Osteocyte (in vitro differentiated cells): ENCODE measurements at regions not wholly inside any gene's neighbourhood (a gene's known extent, or its start where the extent isn't known, plus 50 kb on each side); places are given as distances from the start of the nearest gene placed in this dataset.

Source experiments
- DNase-seq: peaks from one replicate; pipeline ENCODE4 v3.0.0; 2021; ENCODE audit warnings: mixed read lengths; ENCODE audit not compliant: unreplicated experiment; ENCODE audit errors: extremely low spot score
- H3K27ac Mint-ChIP-seq: one replicate; pipeline ENCODE4 v1.8.0; 2021; ENCODE audit warnings: mild to moderate bottlenecking, mixed read lengths; ENCODE audit not compliant: unreplicated experiment
- H3K27me3 Mint-ChIP-seq: one replicate; pipeline ENCODE4 v1.8.0; 2021; ENCODE audit warnings: mixed read lengths; ENCODE audit not compliant: unreplicated experiment
- H3K36me3 Mint-ChIP-seq: one replicate; pipeline ENCODE4 v1.8.0; 2021; ENCODE audit warnings: mixed read lengths; ENCODE audit not compliant: unreplicated experiment
- H3K4me1 Mint-ChIP-seq: one replicate; pipeline ENCODE4 v1.8.0; 2021; ENCODE audit warnings: mixed read lengths; ENCODE audit not compliant: unreplicated experiment
- H3K4me3 Mint-ChIP-seq: one replicate; pipeline ENCODE4 v1.8.0; 2021; ENCODE audit warnings: mild to moderate bottlenecking, moderate library complexity, mixed read lengths; ENCODE audit not compliant: unreplicated experiment
- H3K9me3 Mint-ChIP-seq: one replicate; pipeline ENCODE4 v1.8.0; 2021; ENCODE audit warnings: mixed read lengths; ENCODE audit not compliant: unreplicated experiment
- TF ChIP-seq, protein P1 (sequence below): fragments of 200-600 bp; sonication (generic); IDR thresholded peaks from 2 replicates; pipeline ENCODE4 v1.5.0; 2021; ENCODE audit warnings: antibody characterized with exemption, mild to moderate bottlenecking, moderate library complexity

DNA sequence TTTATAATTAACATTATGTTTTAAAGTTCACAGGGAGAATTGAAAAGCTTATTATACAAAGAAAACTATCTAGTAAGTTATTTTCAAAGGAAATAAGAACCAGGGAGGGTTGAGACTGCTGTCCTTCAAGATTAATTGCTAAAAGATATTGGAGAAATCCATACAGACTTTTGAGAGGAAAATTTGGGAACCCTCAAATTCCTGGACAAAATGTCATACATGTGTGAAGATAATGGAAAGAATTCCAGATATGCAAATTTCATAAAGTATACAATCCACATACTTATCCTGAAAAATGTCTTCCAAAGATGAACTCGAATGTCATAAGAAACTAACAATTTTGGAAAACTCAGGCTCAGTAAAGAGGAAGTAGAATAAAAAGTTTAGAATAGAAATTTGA, 213.8 kb downstream of the HS3ST3A1 start:
- Mint-ChIP-seq H3K27me3 (no peaks in the 10 kb centered on the region), H3K27ac (no peak overlapping the region), H3K4me3 (no peak overlapping the region), H3K9me3 (no peaks in the 10 kb centered on the region), H3K4me1 (peaks cover 5% of the 10 kb centered on the region), H3K36me3 (no peaks in the 10 kb centered on the region)
- no peak for DNase-seq
- TF ChIP-seq, protein P1, sequence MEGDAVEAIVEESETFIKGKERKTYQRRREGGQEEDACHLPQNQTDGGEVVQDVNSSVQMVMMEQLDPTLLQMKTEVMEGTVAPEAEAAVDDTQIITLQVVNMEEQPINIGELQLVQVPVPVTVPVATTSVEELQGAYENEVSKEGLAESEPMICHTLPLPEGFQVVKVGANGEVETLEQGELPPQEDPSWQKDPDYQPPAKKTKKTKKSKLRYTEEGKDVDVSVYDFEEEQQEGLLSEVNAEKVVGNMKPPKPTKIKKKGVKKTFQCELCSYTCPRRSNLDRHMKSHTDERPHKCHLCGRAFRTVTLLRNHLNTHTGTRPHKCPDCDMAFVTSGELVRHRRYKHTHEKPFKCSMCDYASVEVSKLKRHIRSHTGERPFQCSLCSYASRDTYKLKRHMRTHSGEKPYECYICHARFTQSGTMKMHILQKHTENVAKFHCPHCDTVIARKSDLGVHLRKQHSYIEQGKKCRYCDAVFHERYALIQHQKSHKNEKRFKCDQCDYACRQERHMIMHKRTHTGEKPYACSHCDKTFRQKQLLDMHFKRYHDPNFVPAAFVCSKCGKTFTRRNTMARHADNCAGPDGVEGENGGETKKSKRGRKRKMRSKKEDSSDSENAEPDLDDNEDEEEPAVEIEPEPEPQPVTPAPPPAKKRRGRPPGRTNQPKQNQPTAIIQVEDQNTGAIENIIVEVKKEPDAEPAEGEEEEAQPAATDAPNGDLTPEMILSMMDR: no peak

DNA sequence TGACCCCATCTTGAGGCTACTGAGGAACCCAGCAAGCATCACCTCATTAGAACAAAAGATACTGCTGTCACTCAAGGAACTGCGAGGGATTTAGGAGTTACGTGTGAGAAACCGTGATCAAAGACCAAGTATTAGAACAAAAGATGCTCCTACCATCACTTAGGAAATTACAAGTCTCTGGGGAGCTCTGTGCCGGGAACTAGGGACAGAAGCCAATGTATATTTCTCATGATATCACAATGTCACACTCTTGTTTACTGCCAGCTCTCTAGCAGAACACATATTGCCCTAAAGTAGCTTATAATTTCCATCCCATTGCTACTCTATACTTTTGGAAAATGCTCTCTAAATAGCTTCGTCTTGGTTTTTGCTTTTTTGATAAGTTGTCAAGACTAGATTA, 214.5 kb downstream of the HS3ST3A1 start:
- no peaks in the 10 kb centered on the region for H3K9me3 Mint-ChIP-seq
- H3K4me1 Mint-ChIP-seq: peaks cover 5% of the 10 kb centered on the region
- TF ChIP-seq, protein P1: no peak
- H3K4me3 Mint-ChIP-seq: no peak overlapping the region
- no peak overlapping the region for H3K27ac Mint-ChIP-seq
- H3K36me3 Mint-ChIP-seq: no peaks in the 10 kb centered on the region
- no peak for DNase-seq
- no peaks in the 10 kb centered on the region for H3K27me3 Mint-ChIP-seq

DNA sequence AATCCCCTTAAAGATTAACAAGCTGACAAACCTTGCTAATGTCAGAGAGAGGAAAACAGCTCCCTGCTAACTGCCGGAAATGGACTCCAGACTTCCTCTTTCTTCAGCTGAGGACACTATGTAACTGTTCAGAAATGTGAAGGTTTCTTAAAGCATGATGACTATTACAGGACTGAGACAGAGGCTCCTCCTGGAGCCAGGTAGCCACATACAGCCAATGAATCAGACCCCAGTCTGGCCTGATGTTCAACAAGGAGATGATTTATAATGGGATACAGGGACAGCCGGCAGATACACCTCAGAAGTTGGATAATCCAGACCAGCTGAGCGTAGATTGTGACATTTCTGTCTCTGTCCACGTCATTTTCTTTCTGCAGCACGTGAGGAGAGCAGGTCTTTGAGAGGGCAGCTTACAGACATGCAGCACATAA, 216.2 kb downstream of the HS3ST3A1 start:
- DNase-seq: no peak
- Mint-ChIP-seq H3K4me1 (no peaks in the 10 kb centered on the region), H3K27ac (no peak overlapping the region)

DNA sequence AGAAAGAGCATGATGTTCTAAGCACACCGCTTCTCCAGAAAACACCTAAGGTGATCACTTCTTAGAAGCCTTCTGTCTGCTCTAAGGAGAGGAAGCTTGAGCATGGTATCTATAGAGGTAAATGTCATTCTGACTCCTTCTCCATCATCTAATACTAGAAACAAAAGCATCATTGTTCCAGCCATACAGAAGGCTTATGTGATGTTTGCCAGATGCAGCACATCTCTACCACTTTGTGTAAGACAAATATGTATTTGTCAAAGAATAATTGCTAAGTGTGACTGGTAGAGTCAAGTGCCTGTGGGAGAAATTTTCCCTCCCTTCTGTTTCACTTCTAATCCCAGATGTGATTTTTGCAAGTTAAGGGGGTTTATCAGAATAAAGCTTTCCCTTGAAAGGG, 217.1 kb downstream of the HS3ST3A1 start:
- no peaks in the 10 kb centered on the region for H3K9me3 Mint-ChIP-seq
- no peak overlapping the region for H3K27ac Mint-ChIP-seq
- no peak for DNase-seq
- H3K36me3 Mint-ChIP-seq: no peaks in the 10 kb centered on the region
- TF ChIP-seq, protein P1: no peak
- no peak overlapping the region for H3K4me3 Mint-ChIP-seq
- no peaks in the 10 kb centered on the region for H3K4me1 Mint-ChIP-seq
- H3K27me3 Mint-ChIP-seq: no peaks in the 10 kb centered on the region

More for the DNA sequence above, 216.2 kb downstream of the HS3ST3A1 start:
- H3K36me3 Mint-ChIP-seq: no peaks in the 10 kb centered on the region
- H3K27me3 Mint-ChIP-seq: no peaks in the 10 kb centered on the region
- TF ChIP-seq, protein P1: no peak
- H3K4me3 Mint-ChIP-seq: no peak overlapping the region
- H3K9me3 Mint-ChIP-seq: no peaks in the 10 kb centered on the region

DNA sequence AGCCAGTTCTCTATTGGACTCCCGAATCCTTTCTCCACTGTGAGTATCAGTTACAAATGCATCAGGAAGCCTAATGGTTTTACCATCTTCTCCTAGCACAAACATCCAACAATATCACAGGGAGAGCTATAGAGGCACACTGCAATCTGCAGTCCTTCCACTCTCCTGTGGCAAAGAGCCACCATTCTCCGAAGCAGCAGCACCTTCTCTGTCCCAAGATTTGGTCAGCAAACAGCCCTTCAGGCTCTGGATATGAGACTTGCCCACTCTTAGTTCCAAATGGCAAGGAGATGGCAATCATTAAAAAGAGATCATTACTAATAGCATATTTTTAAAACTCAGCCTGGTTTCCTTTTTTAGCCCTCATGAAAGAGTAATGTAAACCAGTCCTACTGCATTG, 223.4 kb downstream of the HS3ST3A1 start:
- H3K9me3 Mint-ChIP-seq: no peaks in the 10 kb centered on the region
- no peak overlapping the region for H3K4me3 Mint-ChIP-seq
- no peak for DNase-seq
- H3K36me3 Mint-ChIP-seq: no peaks in the 10 kb centered on the region
- no peaks in the 10 kb centered on the region for H3K27me3 Mint-ChIP-seq
- peaks cover 9% of the 10 kb centered on the region for H3K4me1 Mint-ChIP-seq
- H3K27ac Mint-ChIP-seq: no peak overlapping the region
- TF ChIP-seq, protein P1: no peak
